Uterus (tissue), 3 donors: ENCODE measurements at regions not wholly inside any gene's neighbourhood (a gene's known extent, or its start where the extent isn't known, plus 50 kb on each side); places are given as distances from the start of the nearest gene placed in this dataset.

Source experiments
- DNase-seq, 2 donors: peaks; one replicate each; pipeline ENCODE4 v3.0.0-alpha.2; 2019 to 2020
- H3K27ac ChIP-seq, 2 donors: fragments of 200-600 bp; sonication (generic); 1 replicate in 1 of 2; 2 replicates in 1 of 2; pipeline ENCODE4 v1.5.1; 2016 to 2018
- H3K27me3 ChIP-seq, 2 donors: fragments of 200-600 bp; sonication (generic); one replicate each; pipeline ENCODE4 v1.5.1; 2018 to 2019; ENCODE audit warnings: control low read depth in 1 of 2
- H3K36me3 ChIP-seq, 2 donors: fragments of 200-600 bp; sonication (generic); one replicate each; pipeline ENCODE4 v1.5.1; 2019; ENCODE audit warnings: control low read depth in 1 of 2
- H3K4me1 ChIP-seq, 2 donors: fragments of 200-600 bp; sonication (generic); one replicate each; pipeline ENCODE4 v1.5.1; 2018 to 2019; ENCODE audit warnings: control low read depth in 1 of 2
- H3K4me3 ChIP-seq, 2 donors: fragments of 200-600 bp; sonication (generic); 1 replicate in 1 of 2; 2 replicates in 1 of 2; pipeline ENCODE4 v1.5.1; 2018 to 2019; ENCODE audit warnings: mild to moderate bottlenecking in 1 of 2
- H3K9me3 ChIP-seq, 2 donors: fragments of 200-600 bp; sonication (generic); one replicate each; pipeline ENCODE4 v1.5.1; 2019; ENCODE audit warnings: control low read depth in 1 of 2
- CTCF ChIP-seq, 4 experiments: fragments of 200-600 bp in 2 of 4; fragments of 450-650 bp in 2 of 4; sonication (generic) in 2 of 4; IDR thresholded peaks; one replicate each; pipeline ENCODE4 v1.5.1; 2016 to 2019; ENCODE audit warnings: antibody characterized with exemption in 4 of 4, mild to moderate bottlenecking in 2 of 4, moderate library complexity in 1 of 4
- POLR2A ChIP-seq, 2 donors: fragments of 450-650 bp; IDR thresholded peaks; one replicate each; pipeline ENCODE4 v1.6.1; 2016; ENCODE audit warnings: antibody characterized with exemption in 2 of 2, mild to moderate bottlenecking in 1 of 2, moderate library complexity in 1 of 2
- intact Hi-C: fragments of 100-400 bp; cut with DNase I; formaldehyde crosslinking; loops from one replicate; pipeline ENCODE4 v1.15.1; 2023; ENCODE audit warnings: low total_unique reads
- donor health status: DM: yes; HTN: yes; CAD: no.

GRCh38 chr4:119797238-119797894 lies 168.8 kb upstream of the PDE5A start:
- no peak for TF ChIP-seq CTCF (IDR thresholded peaks at IDR 0.05)
- TF ChIP-seq POLR2A (IDR thresholded peaks at IDR 0.05) = no peak
- no peaks in the 10 kb centered on the region for H3K36me3 ChIP-seq
- no peak overlapping the region for H3K27ac ChIP-seq
- H3K4me1 ChIP-seq = no peaks in the 10 kb centered on the region
- intact Hi-C loops = no loop called here
- H3K27me3 ChIP-seq = no peaks in the 10 kb centered on the region
- no peaks in the 10 kb centered on the region for H3K9me3 ChIP-seq
- H3K4me3 ChIP-seq = no peak overlapping the region
- DNase-seq = no peak

GRCh38 chr4:119795986-119796578 lies 167.5 kb upstream of the PDE5A start:
- Histone ChIP-seq H3K4me1 (no peaks in the 10 kb centered on the region), H3K27me3 (no peaks in the 10 kb centered on the region), H3K36me3 (no peaks in the 10 kb centered on the region), H3K4me3 (no peak overlapping the region), H3K27ac (no peak overlapping the region), H3K9me3 (no peaks in the 10 kb centered on the region)
- no peak for TF ChIP-seq POLR2A (IDR thresholded peaks at IDR 0.05)
- no peak for TF ChIP-seq CTCF (IDR thresholded peaks at IDR 0.05)
- intact Hi-C loops = no loop called here
- DNase-seq = no peak

GRCh38 chr4:119794681-119795080 lies 166.1 kb upstream of the PDE5A start:
- Histone ChIP-seq H3K27me3 (no peaks in the 10 kb centered on the region), H3K27ac (no peak overlapping the region), H3K4me3 (no peak overlapping the region), H3K36me3 (no peaks in the 10 kb centered on the region), H3K9me3 (no peaks in the 10 kb centered on the region), H3K4me1 (no peaks in the 10 kb centered on the region)
- intact Hi-C loops = no loop called here
- TF ChIP-seq CTCF (IDR thresholded peaks at IDR 0.05) (no peak), POLR2A (IDR thresholded peaks at IDR 0.05) (no peak)
- DNase-seq = no peak

GRCh38 chr4:119794113-119794512 lies 165.5 kb upstream of the PDE5A start:
- no peaks in the 10 kb centered on the region for H3K9me3 ChIP-seq
- no peaks in the 10 kb centered on the region for H3K36me3 ChIP-seq
- no peaks in the 10 kb centered on the region for H3K4me1 ChIP-seq
- H3K27ac ChIP-seq = no peak overlapping the region
- DNase-seq = no peak
- H3K27me3 ChIP-seq = no peaks in the 10 kb centered on the region
- TF ChIP-seq CTCF (IDR thresholded peaks at IDR 0.05) (no peak), POLR2A (IDR thresholded peaks at IDR 0.05) (no peak)
- H3K4me3 ChIP-seq = no peak overlapping the region
- intact Hi-C loops = no loop called here

GRCh38 chr4:119788349-119789266 lies 160.0 kb upstream of the PDE5A start:
- Histone ChIP-seq H3K36me3 (no peaks in the 10 kb centered on the region), H3K27me3 (no peaks in the 10 kb centered on the region), H3K27ac (no peak overlapping the region), H3K4me1 (no peaks in the 10 kb centered on the region), H3K9me3 (no peaks in the 10 kb centered on the region), H3K4me3 (no peak overlapping the region)
- intact Hi-C loops = no loop called here
- no peak for TF ChIP-seq CTCF (IDR thresholded peaks at IDR 0.05)
- DNase-seq = no peak
